AG04450 (cell line): ENCODE measurements at regions not wholly inside any gene's neighbourhood (a gene's known extent, or its start where the extent isn't known, plus 50 kb on each side); places are given as distances from the start of the nearest gene placed in this dataset.

Experiments used
- CTCF ChIA-PET: fragments of 300-600, 350-600 bp; formaldehyde crosslinking; extraction: SDS; loops from one replicate; lab custom pipeline; 2022; ENCODE audit warnings: antibody characterized with exemption, inconsistent platforms; lab: Charles Lee
- POLR2A ChIA-PET: fragments of 350-600 bp; formaldehyde crosslinking; extraction: SDS; loops from one replicate; lab custom pipeline; 2021; ENCODE audit warnings: antibody characterized with exemption, inconsistent platforms; lab: Yijun Ruan, JAX
- DNase-seq: peaks from one replicate; pipeline ENCODE4 v3.0.0-alpha.2; 2011; ENCODE audit warnings: low read depth, low spot score
- H3K27ac ChIP-seq: one replicate; pipeline ENCODE4 v1.5.1; 2012; ENCODE audit warnings: low read depth, low read length, control low read depth
- H3K27me3 ChIP-seq: one replicate; pipeline ENCODE4 v1.6.0; 2012; ENCODE audit warnings: low read length; ENCODE audit not compliant: control insufficient read depth, insufficient read depth
- H3K4me3 ChIP-seq: 2 replicates; pipeline ENCODE4 v1.5.1; 2011; ENCODE audit warnings: mild to moderate bottlenecking, low read depth, low read length, control low read depth
- H3K9me3 ChIP-seq: 2 replicates; pipeline ENCODE4 v1.5.1; 2012; ENCODE audit warnings: low read length; ENCODE audit not compliant: control insufficient read depth, insufficient read depth
- TF ChIP-seq, protein P1 (sequence below): IDR thresholded peaks from 2 replicates; pipeline ENCODE4 v1.5.1; 2011; ENCODE audit warnings: low read depth, low read length, control low read depth, inconsistent platforms

DNA sequence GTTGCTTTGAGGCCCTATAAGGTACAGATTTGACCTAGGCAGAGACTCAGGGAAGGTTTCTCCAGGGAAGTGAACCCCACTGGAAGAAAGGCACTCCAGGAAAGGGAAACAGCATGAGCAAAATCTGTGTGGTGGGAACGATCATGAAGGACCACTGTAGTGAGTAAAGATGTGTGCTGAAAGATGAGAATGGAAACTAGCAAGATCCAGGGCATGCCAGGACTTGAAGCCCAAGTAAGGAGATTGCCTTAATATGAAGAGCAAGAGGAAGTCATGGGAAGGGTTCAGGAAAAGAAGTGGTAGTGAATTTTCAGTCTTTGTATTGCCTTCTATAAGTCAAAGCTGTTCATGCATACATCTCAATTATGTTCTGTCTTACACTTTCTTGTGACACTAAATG is 55.2 kb upstream of the SLIT3 start:
- no peaks in the 10 kb centered on the region for H3K9me3 ChIP-seq
- no peaks in the 10 kb centered on the region for H3K27me3 ChIP-seq
- POLR2A ChIA-PET, result no interaction called here
- no peak for DNase-seq
- no peak overlapping the region for H3K27ac ChIP-seq
- CTCF ChIA-PET, result no interaction called here
- H3K4me3 ChIP-seq, result no peak overlapping the region
- TF ChIP-seq, protein P1, sequence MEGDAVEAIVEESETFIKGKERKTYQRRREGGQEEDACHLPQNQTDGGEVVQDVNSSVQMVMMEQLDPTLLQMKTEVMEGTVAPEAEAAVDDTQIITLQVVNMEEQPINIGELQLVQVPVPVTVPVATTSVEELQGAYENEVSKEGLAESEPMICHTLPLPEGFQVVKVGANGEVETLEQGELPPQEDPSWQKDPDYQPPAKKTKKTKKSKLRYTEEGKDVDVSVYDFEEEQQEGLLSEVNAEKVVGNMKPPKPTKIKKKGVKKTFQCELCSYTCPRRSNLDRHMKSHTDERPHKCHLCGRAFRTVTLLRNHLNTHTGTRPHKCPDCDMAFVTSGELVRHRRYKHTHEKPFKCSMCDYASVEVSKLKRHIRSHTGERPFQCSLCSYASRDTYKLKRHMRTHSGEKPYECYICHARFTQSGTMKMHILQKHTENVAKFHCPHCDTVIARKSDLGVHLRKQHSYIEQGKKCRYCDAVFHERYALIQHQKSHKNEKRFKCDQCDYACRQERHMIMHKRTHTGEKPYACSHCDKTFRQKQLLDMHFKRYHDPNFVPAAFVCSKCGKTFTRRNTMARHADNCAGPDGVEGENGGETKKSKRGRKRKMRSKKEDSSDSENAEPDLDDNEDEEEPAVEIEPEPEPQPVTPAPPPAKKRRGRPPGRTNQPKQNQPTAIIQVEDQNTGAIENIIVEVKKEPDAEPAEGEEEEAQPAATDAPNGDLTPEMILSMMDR, result no peak

DNA sequence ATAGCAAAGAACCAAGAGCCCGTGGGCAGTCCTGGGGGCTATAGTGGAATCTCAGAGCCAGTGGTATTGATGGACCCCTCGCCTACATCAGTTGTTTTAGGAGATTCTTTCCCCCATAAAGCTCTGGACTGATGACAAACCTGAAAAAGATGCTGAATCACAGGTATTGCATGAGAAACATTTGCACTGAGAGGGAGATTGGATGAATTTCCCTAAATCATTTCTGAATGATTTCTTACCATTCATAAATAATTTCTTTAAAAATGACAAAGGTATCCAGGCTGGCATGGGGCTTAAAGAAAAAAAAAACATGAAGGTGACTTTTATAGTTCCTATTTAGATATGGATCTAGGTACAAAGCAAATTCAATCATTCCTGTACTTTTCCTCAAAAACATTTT is 54.0 kb upstream of the SLIT3 start:
- H3K4me3 ChIP-seq, result no peak overlapping the region
- ChIA-PET CTCF (interaction anchor here (1.0 kb wide), 1 partner anchor 53 kb away, joined by 3 read pairs; no protein-coding TSS in a partner anchor), POLR2A (no interaction called here)
- no peaks in the 10 kb centered on the region for H3K27me3 ChIP-seq
- DNase-seq, result no peak
- H3K9me3 ChIP-seq, result no peaks in the 10 kb centered on the region
- TF ChIP-seq, protein P1, result no peak
- H3K27ac ChIP-seq, result no peak overlapping the region

- Histone ChIP-seq H3K9me3 (no peaks in the 10 kb centered on the region), H3K27me3 (no peaks in the 10 kb centered on the region), H3K27ac (no peak overlapping the region), H3K4me3 (no peak overlapping the region)
- DNase-seq, result no peak
- POLR2A ChIA-PET, result no interaction called here
- CTCF ChIA-PET, result interaction anchor here (1.0 kb wide), 1 partner anchor 52 kb away, joined by 3 read pairs; no protein-coding TSS in a partner anchor
- TF ChIP-seq, protein P1, result no peak
These were observed 53.3 kb upstream of the SLIT3 start for GRCh38 chr5:169354263-169354662.

DNA sequence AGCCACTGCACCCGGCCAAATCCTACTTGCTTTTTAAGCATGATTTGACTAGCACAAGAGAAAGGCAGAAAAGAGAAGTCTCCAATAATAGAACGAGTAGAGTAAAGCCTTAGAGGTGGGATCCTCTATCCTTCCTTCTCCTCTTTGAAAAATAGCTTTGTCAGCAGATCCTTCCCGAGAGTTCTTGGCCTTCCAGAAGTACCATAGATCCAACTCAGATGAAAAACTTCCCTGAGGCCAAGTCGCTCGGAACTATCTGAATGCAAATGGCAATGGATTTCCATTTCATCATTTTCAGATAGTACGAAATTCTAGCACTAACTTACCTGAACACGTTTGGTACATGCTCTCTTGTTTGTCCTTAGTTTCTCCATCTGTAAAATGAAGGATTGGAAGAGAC is 52.0 kb upstream of the SLIT3 start:
- no peaks in the 10 kb centered on the region for H3K27me3 ChIP-seq
- ChIA-PET CTCF (no interaction called here), POLR2A (no interaction called here)
- DNase-seq, result no peak
- TF ChIP-seq, protein P1, result no peak
- no peak overlapping the region for H3K4me3 ChIP-seq
- no peak overlapping the region for H3K27ac ChIP-seq
- H3K9me3 ChIP-seq, result no peaks in the 10 kb centered on the region

- CTCF ChIA-PET, result no interaction called here
- no peak for DNase-seq
- TF ChIP-seq, protein P1, result no peak
- Histone ChIP-seq H3K27ac (no peak overlapping the region), H3K9me3 (no peaks in the 10 kb centered on the region), H3K27me3 (no peaks in the 10 kb centered on the region), H3K4me3 (no peak overlapping the region)
- POLR2A ChIA-PET, result no interaction called here
These were observed 50.8 kb upstream of the SLIT3 start for GRCh38 chr5:169351721-169352120.
